HepG2 (cell line): ENCODE measurements at regions not wholly inside any gene's neighbourhood (a gene's known extent, or its start where the extent isn't known, plus 50 kb on each side); places are given as distances from the start of the nearest gene placed in this dataset.

ENCODE experiments used
- ATAC-seq: fragments of 200-7000 bp; cut with Tn5 transposase; 3 replicates; pipeline ENCODE4 v1.9.1; 2020; ENCODE audit warnings: mild to moderate bottlenecking, moderate library complexity
- BruUV-seq: library from RNA; stranded (reverse); fragments of 400-500 nt; replicated peaks from 2 replicates; lab custom pipeline; 2021; lab: Mats Ljungman, UMichigan
- CTCF ChIA-PET: fragments of 300-600 bp; formaldehyde crosslinking; extraction: SDS; loops from one replicate; lab custom pipeline; 2021; ENCODE audit warnings: low total read pairs, inconsistent platforms, low intra/inter-chr PET ratio; lab: Yijun Ruan, JAX
- POLR2A ChIA-PET: fragments of 350-600 bp; sonication (Branson Sonifier 250); formaldehyde crosslinking; loops from one replicate; lab custom pipeline; 2020; ENCODE audit warnings: antibody characterized with exemption, inconsistent platforms; lab: Yijun Ruan, JAX
- DNase-seq: peaks from one replicate; pipeline ENCODE4 v3.0.0-alpha.2; 2015; ENCODE audit warnings: low spot score
- FAIRE-seq: peaks from 3 replicates; lab custom pipeline; 2011; peaks lifted over from hg19 to GRCh38; lab: Jason Lieb, UNC
- H2AFZ ChIP-seq: one replicate; pipeline ENCODE4 v1.6.1; 2011; ENCODE audit warnings: low read length, inconsistent platforms
- H3K27ac ChIP-seq: fragments of 300-600 bp; 3 replicates; pipeline ENCODE4 v1.8.0; 2011; ENCODE audit warnings: mixed run types, mild to moderate bottlenecking, mixed read lengths, low read length, inconsistent platforms; ENCODE audit not compliant: insufficient read depth; ENCODE audit errors: extremely low read length
- H3K27me3 ChIP-seq, 2 experiments: fragments of 200-600 bp in 1 of 2; 2 replicates in 1 of 2; 3 replicates in 1 of 2; pipeline versions ENCODE4 v1.6.0 to v1.8.0; 2011; ENCODE audit warnings: low read length in 2 of 2, mild to moderate bottlenecking in 2 of 2, moderate library complexity in 2 of 2, inconsistent platforms in 1 of 2; ENCODE audit not compliant: insufficient read depth in 2 of 2, control insufficient read depth in 1 of 2
- H3K36me3 ChIP-seq, 2 experiments: fragments of 200-600 bp in 1 of 2; replicated peaks in 1 of 2; 2 replicates in 1 of 2; 3 replicates in 1 of 2; pipeline versions ENCODE4 v1.5.1 to v1.8.0; 2011; ENCODE audit warnings: low read length in 2 of 2, inconsistent platforms in 1 of 2; ENCODE audit not compliant: insufficient read depth in 2 of 2, control insufficient read depth in 1 of 2
- H3K4me1 ChIP-seq: 2 replicates; pipeline ENCODE4 v1.5.1; 2012; ENCODE audit warnings: low read length, inconsistent platforms; ENCODE audit not compliant: insufficient read depth
- H3K4me2 ChIP-seq: 2 replicates; pipeline ENCODE4 v1.6.0; 2011; ENCODE audit warnings: low read depth, low read length, inconsistent platforms
- H3K4me3 ChIP-seq, 3 experiments: fragments of 200-600 bp in 1 of 3; sonication (generic), shearing (Covaris generic) in 1 of 3; replicated peaks in 1 of 3; 2 replicates each; pipeline ENCODE4 v1.5.1; 2011 to 2016; ENCODE audit warnings: low read length in 3 of 3, inconsistent platforms in 2 of 3, low read depth in 2 of 3, mild to moderate bottlenecking in 2 of 3, control low read depth in 1 of 3, mixed read lengths in 1 of 3; ENCODE audit not compliant: insufficient read depth in 1 of 3
- H3K79me2 ChIP-seq: one replicate; pipeline ENCODE4 v1.6.1; 2011; ENCODE audit warnings: low read length, inconsistent platforms; ENCODE audit not compliant: insufficient read depth
- H3K9ac ChIP-seq: 2 replicates; pipeline ENCODE4 v1.6.0; 2011; ENCODE audit warnings: mild to moderate bottlenecking, low read depth, low read length, inconsistent platforms; ENCODE audit not compliant: insufficient read depth
- H3K9me3 ChIP-seq: 2 replicates; pipeline ENCODE4 v1.5.1; 2012; ENCODE audit warnings: mild to moderate bottlenecking, low read length
- H4K20me1 ChIP-seq: 2 replicates; pipeline ENCODE4 v1.6.0; 2011; ENCODE audit warnings: inconsistent platforms, mild to moderate bottlenecking, low read length, moderate library complexity; ENCODE audit not compliant: insufficient read depth
- CENPX ChIP-seq: sonication (generic); formaldehyde crosslinking; IDR thresholded peaks from 2 replicates; pipeline ENCODE4 v1.9.0; 2021; ENCODE audit warnings: mild to moderate bottlenecking, missing genetic modification reagents, moderate library complexity
- CREB1 ChIP-seq, 2 experiments: fragments of 450-650 bp in 1 of 2; IDR thresholded peaks; 2 replicates each; pipeline ENCODE4 v1.6.1; 2016 to 2017; ENCODE audit warnings: control low read depth in 1 of 2, mild to moderate bottlenecking in 1 of 2, missing compliant biosample characterization in 1 of 2, missing genetic modification characterization in 1 of 2
- EED ChIP-seq: sonication (generic); formaldehyde crosslinking; IDR thresholded peaks from 2 replicates; pipeline ENCODE4 v1.5.0; 2020; ENCODE audit warnings: mild to moderate bottlenecking, missing genetic modification reagents
- PATZ1 ChIP-seq: sonication (generic); formaldehyde crosslinking; IDR thresholded peaks from 2 replicates; pipeline ENCODE4 v1.4.0; 2020; ENCODE audit warnings: missing genetic modification reagents
- SNAI1 ChIP-seq: sonication (generic); formaldehyde crosslinking; IDR thresholded peaks from 2 replicates; pipeline ENCODE4 v1.5.0; 2020; ENCODE audit warnings: mild to moderate bottlenecking, missing genetic modification reagents, borderline replicate concordance
- TOE1 ChIP-seq: sonication (generic); formaldehyde crosslinking; IDR thresholded peaks from 2 replicates; pipeline ENCODE4 v1.4.0; 2020; ENCODE audit warnings: mild to moderate bottlenecking, missing genetic modification reagents
- ZBTB33 ChIP-seq: sonication (generic); formaldehyde crosslinking; IDR thresholded peaks from 2 replicates; pipeline ENCODE4 v1.4.0; 2020; ENCODE audit warnings: missing genetic modification reagents
- ZC3H4 ChIP-seq: sonication (generic); formaldehyde crosslinking; IDR thresholded peaks from 2 replicates; pipeline ENCODE4 v1.4.0; 2020; ENCODE audit warnings: missing genetic modification reagents, borderline replicate concordance
- WGBS: methylation state at CpG from one replicate; pipeline ENCODE4 v1.1.6; 2017; ENCODE audit warnings: low lambda C conversion rate; 5-methylcytosine and 5-hydroxymethylcytosine counted together
- in situ Hi-C: cut with HindIII; loops from 2 replicates; pipeline ENCODE4 v1.10.0; 2017; ENCODE audit warnings: low pct_unique_long_range_greater_than_20kb; ENCODE audit not compliant: extremely low pct_ligation_motif_present
- intact Hi-C: fragments of 100-400 bp; cut with micrococcal nuclease; formaldehyde crosslinking; loops from one replicate; pipeline ENCODE4 v1.10.0; 2022; ENCODE audit not compliant: unreplicated experiment
- TF ChIP-seq, protein P1 (sequence below): sonication (generic); formaldehyde crosslinking; IDR thresholded peaks from 2 replicates; pipeline ENCODE4 v1.5.1; 2020; ENCODE audit warnings: mild to moderate bottlenecking, moderate library complexity, missing genetic modification reagents
- TF ChIP-seq, protein P2 (sequence below): sonication (generic); formaldehyde crosslinking; IDR thresholded peaks from 2 replicates; pipeline ENCODE4 v1.4.0; 2020; ENCODE audit warnings: mild to moderate bottlenecking, missing genetic modification reagents, borderline replicate concordance

GRCh38 chr1:94672934-94673333 is 131.4 kb upstream of the F3 start:
- CTCF ChIA-PET: no interaction called here
- DNase-seq: no peak
- peak; percentile 44; the same call in 1 of the 2 replicates for TF ChIP-seq CREB1 (IDR thresholded peaks at IDR 0.05)
- TF ChIP-seq CREB1 (CRISPR knock-in tag; IDR thresholded peaks at IDR 0.05): no peak
- TF ChIP-seq TOE1 (CRISPR knock-in tag): no peak

GRCh38 chr1:94672001-94672400 is 130.4 kb upstream of the F3 start:
- no peak overlapping the region for H2AFZ ChIP-seq
- H3K4me2 ChIP-seq: no peak overlapping the region
- ChIA-PET CTCF (no interaction called here), POLR2A (no interaction called here)
- FAIRE-seq (no peak), ATAC-seq (no peak), DNase-seq (no peak)
- no peak overlapping the region for H3K9ac ChIP-seq
- in situ Hi-C loops (no loop called here), intact Hi-C loops (no loop called here)
- H3K27ac ChIP-seq: no peak overlapping the region
- no peaks in the 10 kb centered on the region for H3K27me3 ChIP-seq
- 83% methylated on average over 2 of the region's 2 CpGs for WGBS
- no peaks in the 10 kb centered on the region for H3K36me3 ChIP-seq
- H3K9me3 ChIP-seq: no peaks in the 10 kb centered on the region
- no peak overlapping the region for H3K4me3 ChIP-seq
- H3K4me1 ChIP-seq: no peaks in the 10 kb centered on the region
- BruUV-seq: no TSS peak
- no peaks in the 10 kb centered on the region for H3K79me2 ChIP-seq
- H4K20me1 ChIP-seq: no peaks in the 10 kb centered on the region
- no peak for TF ChIP-seq PATZ1
- TF ChIP-seq, protein P1, sequence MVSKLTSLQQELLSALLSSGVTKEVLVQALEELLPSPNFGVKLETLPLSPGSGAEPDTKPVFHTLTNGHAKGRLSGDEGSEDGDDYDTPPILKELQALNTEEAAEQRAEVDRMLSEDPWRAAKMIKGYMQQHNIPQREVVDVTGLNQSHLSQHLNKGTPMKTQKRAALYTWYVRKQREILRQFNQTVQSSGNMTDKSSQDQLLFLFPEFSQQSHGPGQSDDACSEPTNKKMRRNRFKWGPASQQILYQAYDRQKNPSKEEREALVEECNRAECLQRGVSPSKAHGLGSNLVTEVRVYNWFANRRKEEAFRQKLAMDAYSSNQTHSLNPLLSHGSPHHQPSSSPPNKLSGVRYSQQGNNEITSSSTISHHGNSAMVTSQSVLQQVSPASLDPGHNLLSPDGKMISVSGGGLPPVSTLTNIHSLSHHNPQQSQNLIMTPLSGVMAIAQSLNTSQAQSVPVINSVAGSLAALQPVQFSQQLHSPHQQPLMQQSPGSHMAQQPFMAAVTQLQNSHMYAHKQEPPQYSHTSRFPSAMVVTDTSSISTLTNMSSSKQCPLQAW: no peak
- TF ChIP-seq, protein P2, sequence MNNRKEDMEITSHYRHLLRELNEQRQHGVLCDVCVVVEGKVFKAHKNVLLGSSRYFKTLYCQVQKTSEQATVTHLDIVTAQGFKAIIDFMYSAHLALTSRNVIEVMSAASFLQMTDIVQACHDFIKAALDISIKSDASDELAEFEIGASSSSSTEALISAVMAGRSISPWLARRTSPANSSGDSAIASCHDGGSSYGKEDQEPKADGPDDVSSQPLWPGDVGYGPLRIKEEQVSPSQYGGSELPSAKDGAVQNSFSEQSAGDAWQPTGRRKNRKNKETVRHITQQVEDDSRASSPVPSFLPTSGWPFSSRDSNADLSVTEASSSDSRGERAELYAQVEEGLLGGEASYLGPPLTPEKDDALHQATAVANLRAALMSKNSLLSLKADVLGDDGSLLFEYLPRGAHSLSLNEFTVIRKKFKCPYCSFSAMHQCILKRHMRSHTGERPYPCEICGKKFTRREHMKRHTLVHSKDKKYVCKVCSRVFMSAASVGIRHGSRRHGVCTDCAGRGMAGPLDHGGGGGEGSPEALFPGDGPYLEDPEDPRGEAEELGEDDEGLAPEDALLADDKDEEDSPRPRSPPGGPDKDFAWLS (CRISPR knock-in tag): no peak
- no peak for TF ChIP-seq ZBTB33 (CRISPR knock-in tag)
- no peak for TF ChIP-seq CENPX (CRISPR knock-in tag)
- no peak for TF ChIP-seq ZC3H4 (CRISPR knock-in tag)
- no peak for TF ChIP-seq SNAI1 (CRISPR knock-in tag)
- no peak for TF ChIP-seq EED (CRISPR knock-in tag)

More at GRCh38 chr1:94672934-94673333, 131.4 kb upstream of the F3 start:
- Histone ChIP-seq H3K36me3 (no peaks in the 10 kb centered on the region), H3K4me3 (no peak overlapping the region), H3K4me1 (no peaks in the 10 kb centered on the region), H2AFZ (no peak overlapping the region), H3K9me3 (no peaks in the 10 kb centered on the region), H4K20me1 (no peaks in the 10 kb centered on the region), H3K27me3 (no peaks in the 10 kb centered on the region), H3K4me2 (no peak overlapping the region), H3K9ac (no peak overlapping the region), H3K27ac (no peak overlapping the region), H3K79me2 (no peaks in the 10 kb centered on the region)
- in situ Hi-C loops (no loop called here), intact Hi-C loops (no loop called here)
- 93% methylated on average over 6 of the region's 6 CpGs for WGBS
- ATAC-seq (no peak), FAIRE-seq (no peak)
- POLR2A ChIA-PET: no interaction called here
- BruUV-seq: no TSS peak
